ENCODE measurements at regions not wholly inside any gene's neighbourhood (a gene's known extent, or its start where the extent isn't known, plus 50 kb on each side); places are given as distances from the start of the nearest gene placed in this dataset.

- no peak for DNase-seq (ENCODE audit: low read depth)
- no peak overlapping the region for H3K4me3 ChIP-seq (ENCODE audit: low read depth, low read length)
- no peak for TF ChIP-seq CTCF (IDR thresholded peaks at IDR 0.05; ENCODE audit: insufficient read depth, low read length)
Measured at GRCh38 chr14:96730386-96730785, 66.8 kb upstream of the VRK1 start.

- no peak for TF ChIP-seq CTCF (IDR thresholded peaks at IDR 0.05; ENCODE audit: insufficient read depth, low read length)
- no peak for DNase-seq (ENCODE audit: low read depth)
- no peak overlapping the region for H3K4me3 ChIP-seq (ENCODE audit: low read depth, low read length)
Measured at GRCh38 chr14:96734076-96734622, 63.0 kb upstream of the VRK1 start.

- DNase-seq (ENCODE audit: low read depth): no peak
- TF ChIP-seq CTCF (IDR thresholded peaks at IDR 0.05; ENCODE audit: insufficient read depth, low read length): no peak
- H3K4me3 ChIP-seq (ENCODE audit: low read depth, low read length): no peak overlapping the region
Measured at GRCh38 chr14:96735526-96735925, 61.7 kb upstream of the VRK1 start.

GRCh38 chr14:96736439-96736838 is 60.7 kb upstream of the VRK1 start:
- H3K4me3 ChIP-seq (ENCODE audit: low read depth, low read length): no peak overlapping the region
- DNase-seq (ENCODE audit: low read depth): no peak
- TF ChIP-seq CTCF (IDR thresholded peaks at IDR 0.05; ENCODE audit: insufficient read depth, low read length): no peak

GRCh38 chr14:96737881-96738280 is 59.3 kb upstream of the VRK1 start:
- TF ChIP-seq CTCF (IDR thresholded peaks at IDR 0.05; ENCODE audit: insufficient read depth, low read length): no peak
- DNase-seq (ENCODE audit: low read depth): no peak
- H3K4me3 ChIP-seq (ENCODE audit: low read depth, low read length): no peak overlapping the region

GRCh38 chr14:96739200-96739910 is 57.8 kb upstream of the VRK1 start:
- H3K4me3 ChIP-seq (ENCODE audit: low read depth, low read length): no peak overlapping the region
- TF ChIP-seq CTCF (IDR thresholded peaks at IDR 0.05; ENCODE audit: insufficient read depth, low read length): no peak
- no peak for DNase-seq (ENCODE audit: low read depth)
